Mucosa of rectum (tissue), 2 donors: ENCODE measurements at regions not wholly inside any gene's neighbourhood (a gene's known extent, or its start where the extent isn't known, plus 50 kb on each side); places are given as distances from the start of the nearest gene placed in this dataset.
"Not testable (repeated sequence)": the region's sequence is repeated elsewhere in the genome, so short reads cannot be mapped to it uniquely, and the experiment has no call there.

Source experiments
- H3K27ac ChIP-seq, 2 donors: one replicate each; pipeline ENCODE4 v1.7.0; 2013; ENCODE audit warnings: inconsistent platforms in 2 of 2, low read depth in 2 of 2, low read length in 2 of 2
- H3K27me3 ChIP-seq, 2 donors: one replicate each; pipeline ENCODE4 v1.7.0; 2013; ENCODE audit warnings: low read length in 2 of 2; ENCODE audit not compliant: control insufficient read depth in 2 of 2, insufficient read depth in 2 of 2
- H3K36me3 ChIP-seq, 2 donors: one replicate each; pipeline ENCODE4 v1.7.0; 2013; ENCODE audit warnings: low read length in 2 of 2; ENCODE audit not compliant: control insufficient read depth in 2 of 2, insufficient read depth in 2 of 2
- H3K4me1 ChIP-seq, 2 donors: one replicate each; pipeline ENCODE4 v1.7.0; 2013; ENCODE audit warnings: low read length in 2 of 2, mild to moderate bottlenecking in 1 of 2; ENCODE audit not compliant: control insufficient read depth in 2 of 2, insufficient read depth in 2 of 2
- H3K4me3 ChIP-seq, 2 donors: one replicate each; pipeline ENCODE4 v1.7.0; 2013; ENCODE audit warnings: low read length in 2 of 2
- H3K9ac ChIP-seq, 2 donors: one replicate each; pipeline ENCODE4 v1.7.0; 2013; ENCODE audit warnings: low read length in 2 of 2, low read depth in 1 of 2, mild to moderate bottlenecking in 1 of 2
- H3K9me3 ChIP-seq, 2 donors: one replicate each; pipeline ENCODE4 v1.7.0; 2013; ENCODE audit warnings: low read length in 2 of 2; ENCODE audit not compliant: control insufficient read depth in 2 of 2
- donor health status: healthy.
- donor health status: Normal muscosa, but diverticular disease.

GRCh38 chrX:114038358-114038757 lies 545.5 kb upstream of the HTR2C start:
- no peak overlapping the region for H3K9ac ChIP-seq
- H3K4me1 ChIP-seq, result no peaks in the 10 kb centered on the region
- H3K27ac ChIP-seq, result no peak overlapping the region
- no peaks in the 10 kb centered on the region for H3K27me3 ChIP-seq
- no peaks in the 10 kb centered on the region for H3K36me3 ChIP-seq
- H3K4me3 ChIP-seq, result no peak overlapping the region
- no peaks in the 10 kb centered on the region for H3K9me3 ChIP-seq

GRCh38 chrX:114037515-114037914 lies 546.4 kb upstream of the HTR2C start:
- Histone ChIP-seq H3K27me3 (no peaks in the 10 kb centered on the region), H3K27ac (no peak overlapping the region), H3K4me1 (no peaks in the 10 kb centered on the region), H3K9ac (no peak overlapping the region), H3K9me3 (no peaks in the 10 kb centered on the region), H3K4me3 (no peak overlapping the region), H3K36me3 (no peaks in the 10 kb centered on the region)

DNA sequence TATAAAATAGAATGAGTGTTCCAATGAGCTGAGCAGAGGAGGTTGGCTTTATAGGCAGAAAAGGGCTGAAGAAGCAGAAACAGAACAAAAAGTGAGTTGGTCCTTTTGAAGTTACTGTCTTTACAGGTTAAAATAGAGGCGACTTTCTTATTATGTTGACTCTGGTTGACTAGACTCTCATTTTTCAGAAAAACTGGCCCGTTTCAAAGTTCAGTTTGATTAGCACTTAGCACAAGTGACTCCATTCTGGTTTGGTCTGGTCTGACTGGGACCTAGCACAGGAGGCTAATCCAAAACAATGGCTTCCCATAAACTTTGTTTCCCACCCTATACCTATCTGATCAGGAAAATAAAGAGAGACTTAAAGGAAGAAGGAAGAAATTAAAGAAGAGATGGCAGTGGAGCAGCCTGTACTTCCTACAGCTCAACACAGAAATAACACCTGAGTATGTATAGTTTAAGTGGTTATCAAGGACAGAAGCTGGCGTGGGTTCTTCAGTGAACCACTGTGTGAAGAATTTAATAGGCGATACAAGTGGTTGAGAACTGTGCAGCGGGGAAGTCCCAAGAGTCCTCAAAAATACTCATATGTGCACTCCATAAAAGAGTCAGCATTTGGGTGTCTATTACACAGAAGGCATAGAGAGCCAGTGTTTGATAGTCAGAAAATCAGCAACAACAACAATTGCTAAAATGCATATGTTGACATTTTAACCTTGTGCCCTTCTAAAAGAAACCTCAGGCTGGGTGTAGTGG lies 554.8 kb upstream of the HTR2C start:
- H3K4me1 ChIP-seq, result no peaks in the 10 kb centered on the region
- H3K27me3 ChIP-seq, result no peaks in the 10 kb centered on the region
- no peaks in the 10 kb centered on the region for H3K36me3 ChIP-seq
- no peak overlapping the region for H3K27ac ChIP-seq
- no peak overlapping the region for H3K9ac ChIP-seq
- no peak overlapping the region for H3K4me3 ChIP-seq
- H3K9me3 ChIP-seq, result no peaks in the 10 kb centered on the region

- Histone ChIP-seq H3K9ac (no peak overlapping the region), H3K27ac (no peak overlapping the region), H3K4me1 (no peaks in the 10 kb centered on the region), H3K9me3 (no peaks in the 10 kb centered on the region), H3K4me3 (no peak overlapping the region), H3K27me3 (no peaks in the 10 kb centered on the region), H3K36me3 (no peaks in the 10 kb centered on the region)
Measured at GRCh38 chrX:114017086-114017485, 566.8 kb upstream of the HTR2C start.

DNA sequence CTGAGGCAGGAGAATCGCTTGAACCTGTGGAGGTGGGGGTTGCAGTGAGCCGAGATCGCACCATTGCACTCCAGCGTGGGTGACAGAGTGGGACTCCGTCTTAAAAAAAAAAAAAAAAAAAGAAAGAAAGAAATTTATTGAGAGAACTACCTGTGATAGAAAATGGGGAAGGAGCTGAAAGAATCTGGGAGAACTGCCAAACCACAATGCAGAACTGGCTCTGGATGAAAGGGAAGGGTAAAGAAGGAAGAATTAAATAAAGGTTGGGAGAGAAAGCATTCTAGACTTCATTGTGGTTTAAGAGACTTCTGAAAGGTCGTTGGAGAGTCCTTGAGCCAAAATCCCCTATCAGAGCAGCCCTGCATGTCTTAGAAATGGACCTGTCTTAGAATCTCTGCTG lies 567.9 kb upstream of the HTR2C start:
- Histone ChIP-seq H3K27me3 (no peaks in the 10 kb centered on the region), H3K4me1 (no peaks in the 10 kb centered on the region), H3K9me3 (no peaks in the 10 kb centered on the region), H3K36me3 (no peaks in the 10 kb centered on the region), H3K4me3 (no peak overlapping the region), H3K27ac (no peak overlapping the region), H3K9ac (no peak overlapping the region)

- H3K9me3 ChIP-seq, result no peaks in the 10 kb centered on the region
- no peak overlapping the region for H3K9ac ChIP-seq
- H3K27me3 ChIP-seq, result no peaks in the 10 kb centered on the region
- no peaks in the 10 kb centered on the region for H3K36me3 ChIP-seq
- no peaks in the 10 kb centered on the region for H3K4me1 ChIP-seq
- no peak overlapping the region for H3K4me3 ChIP-seq
- H3K27ac ChIP-seq, result no peak overlapping the region
Measured at GRCh38 chrX:114006664-114007063, 577.2 kb upstream of the HTR2C start.

- H3K9ac ChIP-seq, result no peak overlapping the region
- no peaks in the 10 kb centered on the region for H3K9me3 ChIP-seq
- no peak overlapping the region for H3K4me3 ChIP-seq
- peaks cover 0 to 2% of the 10 kb centered on the region in 2 donors for H3K27me3 ChIP-seq
- H3K4me1 ChIP-seq, result no peaks in the 10 kb centered on the region
- no peak overlapping the region for H3K27ac ChIP-seq
- no peaks in the 10 kb centered on the region for H3K36me3 ChIP-seq
Measured at GRCh38 chrX:113996781-113997180, 587.1 kb upstream of the HTR2C start.

- H3K4me1 ChIP-seq, H3K27me3 ChIP-seq, H3K4me3 ChIP-seq, H3K27ac ChIP-seq, H3K9ac ChIP-seq, H3K36me3 ChIP-seq, H3K9me3 ChIP-seq: not testable (repeated sequence)
Measured at GRCh38 chrX:113991720-113992119, 592.2 kb upstream of the HTR2C start.

- H3K27ac ChIP-seq, H3K27me3 ChIP-seq, H3K9ac ChIP-seq, H3K4me3 ChIP-seq, H3K4me1 ChIP-seq, H3K36me3 ChIP-seq, H3K9me3 ChIP-seq: not testable (repeated sequence)
Measured at GRCh38 chrX:113990669-113991068, 593.2 kb upstream of the HTR2C start.

DNA sequence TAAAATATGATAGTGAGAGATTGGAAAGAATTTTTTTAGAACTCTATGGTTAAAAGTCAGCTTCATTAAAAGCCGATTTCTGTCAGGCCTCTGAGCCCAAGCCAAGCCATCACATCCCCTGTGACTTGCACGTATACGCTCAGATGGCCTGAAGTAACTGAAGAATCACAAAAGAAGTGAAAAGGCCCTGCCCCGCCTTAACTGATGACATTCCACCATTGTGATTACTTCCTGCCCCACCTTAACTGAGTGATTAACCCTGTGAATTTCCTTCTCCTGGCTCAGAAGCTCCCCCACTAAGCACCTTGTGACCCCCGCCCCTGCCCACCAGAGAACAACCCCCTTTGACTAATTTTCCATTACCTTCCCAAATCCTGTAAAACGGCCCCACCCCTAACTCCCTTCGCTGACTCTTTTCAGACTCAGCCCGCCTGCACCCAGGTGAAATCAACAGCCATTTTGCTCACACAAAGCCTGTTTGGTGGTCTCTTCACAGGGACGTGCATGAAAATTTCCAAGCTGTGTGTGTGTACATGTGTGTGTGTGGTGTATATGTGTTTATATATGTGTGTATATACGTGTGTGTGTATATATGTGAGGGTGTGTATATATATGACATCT lies 595.5 kb upstream of the HTR2C start:
- not testable (repeated sequence) for H3K27me3 ChIP-seq, H3K36me3 ChIP-seq

More for the DNA sequence above, 595.5 kb upstream of the HTR2C start:
- not testable (repeated sequence) for H3K9me3 ChIP-seq, H3K27ac ChIP-seq, H3K4me1 ChIP-seq, H3K4me3 ChIP-seq, H3K9ac ChIP-seq
